Gastrocnemius medialis (tissue), 4 donors: ENCODE measurements at regions not wholly inside any gene's neighbourhood (a gene's known extent, or its start where the extent isn't known, plus 50 kb on each side); places are given as distances from the start of the nearest gene placed in this dataset.

Experiments
- POLR2A ChIP-seq, 2 donors: fragments of 450-650 bp; IDR thresholded peaks; one replicate each; pipeline ENCODE4 v1.6.1; 2017; ENCODE audit warnings: antibody characterized with exemption in 2 of 2, mild to moderate bottlenecking in 2 of 2, moderate library complexity in 2 of 2
- TF ChIP-seq, protein P1 (sequence below), 5 experiments: fragments of 450-650 bp in 3 of 5; fragments of 200-600 bp in 2 of 5; sonication (generic) in 2 of 5; IDR thresholded peaks in 4 of 5; conservative IDR thresholded peaks in 1 of 5; 1 replicate in 4 of 5; 2 replicates in 1 of 5; pipeline ENCODE4 v1.5.1; 2016 to 2019; ENCODE audit warnings: antibody characterized with exemption in 5 of 5, mild to moderate bottlenecking in 3 of 5, moderate library complexity in 3 of 5

DNA sequence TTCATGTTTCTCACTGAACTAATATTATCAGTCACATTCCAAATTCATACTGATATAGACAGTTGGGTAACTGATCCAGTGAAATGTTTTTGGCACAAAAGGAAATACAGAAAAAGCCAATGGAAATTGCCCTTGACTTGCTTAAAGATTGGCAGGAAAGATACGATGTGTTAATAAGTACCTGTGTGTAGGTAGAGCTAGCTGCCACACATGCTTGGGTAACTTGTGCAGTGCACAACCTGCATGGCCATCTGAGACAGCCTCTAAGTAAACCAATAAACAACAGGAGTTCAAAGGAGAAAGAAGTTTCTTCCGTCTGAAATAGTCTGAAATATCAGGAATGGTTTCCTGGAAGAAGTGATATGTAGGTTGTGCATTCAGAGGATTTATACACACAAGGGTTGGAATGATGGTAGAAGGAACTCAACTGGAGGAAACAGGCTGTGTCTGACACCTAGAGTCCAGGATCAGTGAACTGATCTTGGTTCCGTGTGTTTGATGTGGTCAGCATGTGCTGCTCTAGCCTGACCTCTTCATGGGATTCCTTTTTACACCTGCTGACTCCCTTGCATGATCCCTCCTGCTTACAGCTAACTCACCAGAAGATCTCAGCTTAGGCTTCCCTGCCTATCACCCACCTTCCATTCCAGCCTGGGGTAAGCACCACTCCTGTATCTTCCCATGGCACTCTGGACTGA lies 81.4 kb upstream of the KRR1 start:
- TF ChIP-seq, protein P1, sequence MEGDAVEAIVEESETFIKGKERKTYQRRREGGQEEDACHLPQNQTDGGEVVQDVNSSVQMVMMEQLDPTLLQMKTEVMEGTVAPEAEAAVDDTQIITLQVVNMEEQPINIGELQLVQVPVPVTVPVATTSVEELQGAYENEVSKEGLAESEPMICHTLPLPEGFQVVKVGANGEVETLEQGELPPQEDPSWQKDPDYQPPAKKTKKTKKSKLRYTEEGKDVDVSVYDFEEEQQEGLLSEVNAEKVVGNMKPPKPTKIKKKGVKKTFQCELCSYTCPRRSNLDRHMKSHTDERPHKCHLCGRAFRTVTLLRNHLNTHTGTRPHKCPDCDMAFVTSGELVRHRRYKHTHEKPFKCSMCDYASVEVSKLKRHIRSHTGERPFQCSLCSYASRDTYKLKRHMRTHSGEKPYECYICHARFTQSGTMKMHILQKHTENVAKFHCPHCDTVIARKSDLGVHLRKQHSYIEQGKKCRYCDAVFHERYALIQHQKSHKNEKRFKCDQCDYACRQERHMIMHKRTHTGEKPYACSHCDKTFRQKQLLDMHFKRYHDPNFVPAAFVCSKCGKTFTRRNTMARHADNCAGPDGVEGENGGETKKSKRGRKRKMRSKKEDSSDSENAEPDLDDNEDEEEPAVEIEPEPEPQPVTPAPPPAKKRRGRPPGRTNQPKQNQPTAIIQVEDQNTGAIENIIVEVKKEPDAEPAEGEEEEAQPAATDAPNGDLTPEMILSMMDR (IDR thresholded peaks at IDR 0.05 in 4 of 5, conservative IDR thresholded peaks at IDR 0.05 in 1 of 5) = no peak
- no peak for TF ChIP-seq POLR2A (IDR thresholded peaks at IDR 0.05)
